Panc1 (cell line): ENCODE measurements at regions not wholly inside any gene's neighbourhood (a gene's known extent, or its start where the extent isn't known, plus 50 kb on each side); places are given as distances from the start of the nearest gene placed in this dataset.

ENCODE experiments used
- ATAC-seq: fragments of 200-7000 bp; cut with Tn5 transposase; 2 replicates; pipeline ENCODE4 v1.9.1; 2020; ENCODE audit warnings: mild to moderate bottlenecking, moderate library complexity
- BruUV-seq: library from RNA; stranded (reverse); fragments of 400-500 nt; replicated peaks from 2 replicates; lab custom pipeline; 2021; lab: Mats Ljungman, UMichigan
- CTCF ChIA-PET: fragments of 300-600 bp; sonication (Branson Sonifier 250); formaldehyde crosslinking; loops from one replicate; lab custom pipeline; 2022; ENCODE audit warnings: antibody characterized with exemption; lab: Charles Lee
- POLR2A ChIA-PET: fragments of 300-600 bp; sonication (Branson Sonifier 250); formaldehyde crosslinking; loops from one replicate; lab custom pipeline; 2022; ENCODE audit warnings: antibody characterized with exemption; lab: Charles Lee
- DNase-seq: peaks from one replicate; pipeline ENCODE4 v3.0.0-alpha.2; 2010; ENCODE audit warnings: low read depth, low spot score
- H3K27ac ChIP-seq: 2 replicates; pipeline ENCODE4 v1.5.1; 2011; ENCODE audit warnings: mild to moderate bottlenecking, low read length, inconsistent platforms
- H3K27me3 ChIP-seq: fragments of 200-500 bp; sonication (Bioruptor generic); 2 replicates; pipeline ENCODE4 v1.6.0; 2014; ENCODE audit warnings: low read length, inconsistent platforms; ENCODE audit not compliant: control insufficient read depth, insufficient read depth
- H3K36me3 ChIP-seq: fragments of 200-500 bp; sonication (Bioruptor generic); 2 replicates; pipeline ENCODE4 v1.5.1; 2014; ENCODE audit warnings: inconsistent platforms, mild to moderate bottlenecking, low read length, moderate library complexity; ENCODE audit not compliant: control insufficient read depth, insufficient read depth
- H3K4me1 ChIP-seq: 2 replicates; pipeline ENCODE4 v1.5.1; 2011; ENCODE audit warnings: inconsistent platforms, mild to moderate bottlenecking, low read length, moderate library complexity; ENCODE audit not compliant: control insufficient read depth, insufficient read depth
- H3K4me3 ChIP-seq, 2 experiments: 2 replicates each; pipeline ENCODE4 v1.5.1; 2011 to 2012; ENCODE audit warnings: low read depth in 2 of 2, low read length in 2 of 2, mild to moderate bottlenecking in 2 of 2, inconsistent platforms in 1 of 2, moderate library complexity in 1 of 2
- H3K9me3 ChIP-seq: fragments of 200-500 bp; sonication (Bioruptor generic); 2 replicates; pipeline ENCODE4 v1.5.1; 2014; ENCODE audit warnings: low read depth, mild to moderate bottlenecking, inconsistent platforms, low read length, moderate library complexity; ENCODE audit not compliant: control insufficient read depth, insufficient read depth
- POLR2AphosphoS5 ChIP-seq: IDR thresholded peaks from 2 replicates; pipeline ENCODE4 v1.6.1; 2012; ENCODE audit warnings: mild to moderate bottlenecking, low read depth, low read length, moderate library complexity
- SIN3A ChIP-seq: IDR thresholded peaks from 2 replicates; pipeline ENCODE4 v1.6.1; 2012; ENCODE audit warnings: low read depth, mild to moderate bottlenecking, low read length, moderate library complexity, borderline replicate concordance; ENCODE audit not compliant: insufficient read depth
- TCF7L2 ChIP-seq: IDR thresholded peaks from 2 replicates; pipeline ENCODE4 v1.6.1; 2011; ENCODE audit warnings: mild to moderate bottlenecking, low read depth, low read length, inconsistent platforms
- in situ Hi-C: cut with HindIII; loops from 2 replicates; pipeline ENCODE4 v1.10.0; 2016; ENCODE audit warnings: low sequenced_read_pairs, low pct_unique_long_range_greater_than_20kb
- intact Hi-C: fragments of 100-400 bp; cut with micrococcal nuclease; formaldehyde crosslinking; loops from one replicate; pipeline ENCODE4 v1.10.0; 2022; ENCODE audit not compliant: unreplicated experiment
- TF ChIP-seq, protein P1 (sequence below): fragments of 450-650 bp; IDR thresholded peaks from 2 replicates; pipeline ENCODE4 v1.5.1; 2017; ENCODE audit warnings: mild to moderate bottlenecking
- TF ChIP-seq, protein P2 (sequence below), 2 experiments: IDR thresholded peaks; 2 replicates each; pipeline ENCODE4 v1.6.1; 2011 to 2012; ENCODE audit warnings: low read depth in 2 of 2, control low read depth in 1 of 2, low read length in 1 of 2, mild to moderate bottlenecking in 1 of 2, moderate library complexity in 1 of 2; ENCODE audit not compliant: insufficient read depth in 1 of 2

GRCh38 chr14:76672123-76672522 lies 89.1 kb upstream of the VASH1 start:
- Histone ChIP-seq H3K4me1 (no peaks in the 10 kb centered on the region), H3K36me3 (no peaks in the 10 kb centered on the region), H3K27me3 (no peaks in the 10 kb centered on the region), H3K4me3 (no peak overlapping the region), H3K9me3 (no peaks in the 10 kb centered on the region), H3K27ac (no peak overlapping the region)
- CTCF ChIA-PET, result no interaction called here
- no peak for DNase-seq
- BruUV-seq, result no TSS peak
- in situ Hi-C loops, result no loop called here
- no peak for ATAC-seq
- POLR2A ChIA-PET, result no interaction called here
- TF ChIP-seq SIN3A (no peak), POLR2AphosphoS5 (no peak)
- TF ChIP-seq, protein P1, sequence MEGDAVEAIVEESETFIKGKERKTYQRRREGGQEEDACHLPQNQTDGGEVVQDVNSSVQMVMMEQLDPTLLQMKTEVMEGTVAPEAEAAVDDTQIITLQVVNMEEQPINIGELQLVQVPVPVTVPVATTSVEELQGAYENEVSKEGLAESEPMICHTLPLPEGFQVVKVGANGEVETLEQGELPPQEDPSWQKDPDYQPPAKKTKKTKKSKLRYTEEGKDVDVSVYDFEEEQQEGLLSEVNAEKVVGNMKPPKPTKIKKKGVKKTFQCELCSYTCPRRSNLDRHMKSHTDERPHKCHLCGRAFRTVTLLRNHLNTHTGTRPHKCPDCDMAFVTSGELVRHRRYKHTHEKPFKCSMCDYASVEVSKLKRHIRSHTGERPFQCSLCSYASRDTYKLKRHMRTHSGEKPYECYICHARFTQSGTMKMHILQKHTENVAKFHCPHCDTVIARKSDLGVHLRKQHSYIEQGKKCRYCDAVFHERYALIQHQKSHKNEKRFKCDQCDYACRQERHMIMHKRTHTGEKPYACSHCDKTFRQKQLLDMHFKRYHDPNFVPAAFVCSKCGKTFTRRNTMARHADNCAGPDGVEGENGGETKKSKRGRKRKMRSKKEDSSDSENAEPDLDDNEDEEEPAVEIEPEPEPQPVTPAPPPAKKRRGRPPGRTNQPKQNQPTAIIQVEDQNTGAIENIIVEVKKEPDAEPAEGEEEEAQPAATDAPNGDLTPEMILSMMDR, result no peak
- intact Hi-C loops, result no loop called here

GRCh38 chr14:76673261-76673660 lies 88.0 kb upstream of the VASH1 start:
- no peaks in the 10 kb centered on the region for H3K27me3 ChIP-seq
- H3K4me3 ChIP-seq, result no peak overlapping the region
- DNase-seq (no peak), ATAC-seq (no peak)
- H3K9me3 ChIP-seq, result no peaks in the 10 kb centered on the region
- ChIA-PET POLR2A (no interaction called here), CTCF (no interaction called here)
- in situ Hi-C loops (no loop called here), intact Hi-C loops (no loop called here)
- H3K27ac ChIP-seq, result no peak overlapping the region
- no peaks in the 10 kb centered on the region for H3K36me3 ChIP-seq
- BruUV-seq, result no TSS peak
- TF ChIP-seq TCF7L2, result no peak
- no peak for TF ChIP-seq POLR2AphosphoS5
- TF ChIP-seq, protein P2, sequence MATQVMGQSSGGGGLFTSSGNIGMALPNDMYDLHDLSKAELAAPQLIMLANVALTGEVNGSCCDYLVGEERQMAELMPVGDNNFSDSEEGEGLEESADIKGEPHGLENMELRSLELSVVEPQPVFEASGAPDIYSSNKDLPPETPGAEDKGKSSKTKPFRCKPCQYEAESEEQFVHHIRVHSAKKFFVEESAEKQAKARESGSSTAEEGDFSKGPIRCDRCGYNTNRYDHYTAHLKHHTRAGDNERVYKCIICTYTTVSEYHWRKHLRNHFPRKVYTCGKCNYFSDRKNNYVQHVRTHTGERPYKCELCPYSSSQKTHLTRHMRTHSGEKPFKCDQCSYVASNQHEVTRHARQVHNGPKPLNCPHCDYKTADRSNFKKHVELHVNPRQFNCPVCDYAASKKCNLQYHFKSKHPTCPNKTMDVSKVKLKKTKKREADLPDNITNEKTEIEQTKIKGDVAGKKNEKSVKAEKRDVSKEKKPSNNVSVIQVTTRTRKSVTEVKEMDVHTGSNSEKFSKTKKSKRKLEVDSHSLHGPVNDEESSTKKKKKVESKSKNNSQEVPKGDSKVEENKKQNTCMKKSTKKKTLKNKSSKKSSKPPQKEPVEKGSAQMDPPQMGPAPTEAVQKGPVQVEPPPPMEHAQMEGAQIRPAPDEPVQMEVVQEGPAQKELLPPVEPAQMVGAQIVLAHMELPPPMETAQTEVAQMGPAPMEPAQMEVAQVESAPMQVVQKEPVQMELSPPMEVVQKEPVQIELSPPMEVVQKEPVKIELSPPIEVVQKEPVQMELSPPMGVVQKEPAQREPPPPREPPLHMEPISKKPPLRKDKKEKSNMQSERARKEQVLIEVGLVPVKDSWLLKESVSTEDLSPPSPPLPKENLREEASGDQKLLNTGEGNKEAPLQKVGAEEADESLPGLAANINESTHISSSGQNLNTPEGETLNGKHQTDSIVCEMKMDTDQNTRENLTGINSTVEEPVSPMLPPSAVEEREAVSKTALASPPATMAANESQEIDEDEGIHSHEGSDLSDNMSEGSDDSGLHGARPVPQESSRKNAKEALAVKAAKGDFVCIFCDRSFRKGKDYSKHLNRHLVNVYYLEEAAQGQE (IDR thresholded peaks at IDR 0.05; ENCODE audit: insufficient read depth in 1 of 2, low read depth in 2 of 2, low read length in 1 of 2), result no peak
- TF ChIP-seq, protein P1, result no peak
- no peak for TF ChIP-seq SIN3A
- H3K4me1 ChIP-seq, result no peaks in the 10 kb centered on the region

- TF ChIP-seq, protein P2 (IDR thresholded peaks at IDR 0.05; ENCODE audit: insufficient read depth in 1 of 2, low read depth in 2 of 2, low read length in 1 of 2), result no peak
- no peak for TF ChIP-seq SIN3A
- TF ChIP-seq POLR2AphosphoS5, result no peak
- TF ChIP-seq, protein P1, result no peak
- TF ChIP-seq TCF7L2, result no peak
- Histone ChIP-seq H3K9me3 (no peaks in the 10 kb centered on the region), H3K4me3 (no peak overlapping the region), H3K27ac (no peak overlapping the region), H3K36me3 (no peaks in the 10 kb centered on the region), H3K4me1 (no peaks in the 10 kb centered on the region), H3K27me3 (no peaks in the 10 kb centered on the region)
- CTCF ChIA-PET, result no interaction called here
- ATAC-seq, result no peak
- POLR2A ChIA-PET, result no interaction called here
- in situ Hi-C loops, result no loop called here
- intact Hi-C loops, result no loop called here
- BruUV-seq, result no TSS peak
- no peak for DNase-seq
Observed at GRCh38 chr14:76675046-76675445, 86.2 kb upstream of the VASH1 start.
